Activated T-cell treated with anti-CD3 and anti-CD28 coated beads, Interleukin-2, amount 50 U/mL, for 48 hours (primary cell): ENCODE measurements at regions not wholly inside any gene's neighbourhood (a gene's known extent, or its start where the extent isn't known, plus 50 kb on each side); places are given as distances from the start of the nearest gene placed in this dataset.

Source experiments
- DNase-seq, 2 experiments: peaks; one replicate each; pipeline ENCODE4 v3.0.0-alpha.2; 2020

GRCh38 chr9:20191228-20191840 lies 402.5 kb upstream of the SLC24A2 start:
- DNase-seq: no peak

- DNase-seq: no peak
Observed at GRCh38 chr9:20189871-20190270, 401.0 kb upstream of the SLC24A2 start.

GRCh38 chr9:20188616-20189369 lies 400.0 kb upstream of the SLC24A2 start:
- DNase-seq: no peak

GRCh38 chr9:20187318-20187717 lies 398.5 kb upstream of the SLC24A2 start:
- no peak for DNase-seq

GRCh38 chr9:20186823-20187222 lies 398.0 kb upstream of the SLC24A2 start:
- DNase-seq: no peak

- no peak for DNase-seq
Observed at GRCh38 chr9:20186231-20186630, 397.4 kb upstream of the SLC24A2 start.

- no peak for DNase-seq
Observed at GRCh38 chr9:20184541-20184940, 395.7 kb upstream of the SLC24A2 start.

- no peak for DNase-seq
Observed at GRCh38 chr9:20178679-20179078, 389.8 kb upstream of the SLC24A2 start.

GRCh38 chr9:20178197-20178596 lies 389.4 kb upstream of the SLC24A2 start:
- DNase-seq: no peak

- DNase-seq: no peak
Observed at GRCh38 chr9:20170122-20170521, 381.3 kb upstream of the SLC24A2 start.

- no peak for DNase-seq
Observed at GRCh38 chr9:20152151-20152725, 363.4 kb upstream of the SLC24A2 start.

GRCh38 chr9:20148416-20148815 lies 359.6 kb upstream of the SLC24A2 start:
- DNase-seq: no peak

- no peak for DNase-seq
Observed at GRCh38 chr9:20144197-20144596, 355.4 kb upstream of the SLC24A2 start.

GRCh38 chr9:20139763-20140290 lies 351.0 kb upstream of the SLC24A2 start:
- no peak for DNase-seq

- no peak for DNase-seq
Observed at GRCh38 chr9:20138841-20139240, 350.0 kb upstream of the SLC24A2 start.

GRCh38 chr9:20138116-20138515 lies 349.3 kb upstream of the SLC24A2 start:
- no peak for DNase-seq

- DNase-seq: no peak
Observed at GRCh38 chr9:20137425-20137824, 348.6 kb upstream of the SLC24A2 start.

GRCh38 chr9:20135119-20135697 lies 346.4 kb upstream of the SLC24A2 start:
- no peak for DNase-seq

- no peak for DNase-seq
Observed at GRCh38 chr9:20125727-20126126, 336.9 kb upstream of the SLC24A2 start.

- DNase-seq: no peak
Observed at GRCh38 chr9:20119566-20119965, 330.7 kb upstream of the SLC24A2 start.

GRCh38 chr9:20117986-20118385 lies 329.1 kb upstream of the SLC24A2 start:
- DNase-seq: no peak

GRCh38 chr9:20117482-20117881 lies 328.6 kb upstream of the SLC24A2 start:
- no peak for DNase-seq

- DNase-seq: no peak
Observed at GRCh38 chr9:20114974-20115373, 326.1 kb upstream of the SLC24A2 start.
